Astrocyte (in vitro differentiated cells and primary cell): ENCODE measurements at regions not wholly inside any gene's neighbourhood (a gene's known extent, or its start where the extent isn't known, plus 50 kb on each side); places are given as distances from the start of the nearest gene placed in this dataset.
"Not testable (repeated sequence)": the region's sequence is repeated elsewhere in the genome, so short reads cannot be mapped to it uniquely, and the experiment has no call there.

Experiments
- DNase-seq: peaks from one replicate; pipeline ENCODE4 v3.0.0-alpha.2; 2010; ENCODE audit warnings: low read depth
- FAIRE-seq: peaks from 2 replicates; lab custom pipeline; 2011; peaks lifted over from hg19 to GRCh38; lab: Jason Lieb, UNC
- H2AFZ ChIP-seq: 2 replicates; pipeline ENCODE4 v1.6.0; 2012; ENCODE audit warnings: low read depth, low read length, inconsistent platforms
- H3K27ac ChIP-seq: 2 replicates; pipeline ENCODE4 v1.5.1; 2011; ENCODE audit warnings: low read depth, low read length, inconsistent platforms
- H3K27me3 ChIP-seq: 2 replicates; pipeline ENCODE4 v1.6.0; 2011; ENCODE audit warnings: low read length, inconsistent platforms; ENCODE audit not compliant: insufficient read depth
- H3K36me3 ChIP-seq: 2 replicates; pipeline ENCODE4 v1.5.1; 2011; ENCODE audit warnings: low read length, inconsistent platforms; ENCODE audit not compliant: insufficient read depth
- H3K4me1 ChIP-seq: 2 replicates; pipeline ENCODE4 v1.5.1; 2011; ENCODE audit warnings: low read length, inconsistent platforms; ENCODE audit not compliant: insufficient read depth
- H3K4me2 ChIP-seq: 2 replicates; pipeline ENCODE4 v1.6.0; 2012; ENCODE audit warnings: low read length, inconsistent platforms
- H3K4me3 ChIP-seq: 2 replicates; pipeline ENCODE4 v1.5.1; 2011; ENCODE audit warnings: low read depth, mild to moderate bottlenecking, low read length, inconsistent platforms; ENCODE audit not compliant: insufficient read depth
- H3K79me2 ChIP-seq: 2 replicates; pipeline ENCODE4 v1.6.0; 2012; ENCODE audit warnings: mild to moderate bottlenecking, low read length, inconsistent platforms; ENCODE audit not compliant: insufficient read depth
- H3K9ac ChIP-seq: 2 replicates; pipeline ENCODE4 v1.6.0; 2012; ENCODE audit warnings: mild to moderate bottlenecking, low read length, inconsistent platforms
- H3K9me3 ChIP-seq: 2 replicates; pipeline ENCODE4 v1.5.1; 2012; ENCODE audit warnings: low read depth, mild to moderate bottlenecking, low read length, inconsistent platforms; ENCODE audit not compliant: insufficient read depth
- H4K20me1 ChIP-seq: 2 replicates; pipeline ENCODE4 v1.6.0; 2012; ENCODE audit warnings: low read length, inconsistent platforms; ENCODE audit not compliant: insufficient read depth
- H3K27ac Mint-ChIP-seq: one replicate; pipeline ENCODE4 v1.8.0; 2021; ENCODE audit warnings: mild to moderate bottlenecking, mixed read lengths; ENCODE audit not compliant: unreplicated experiment
- H3K27me3 Mint-ChIP-seq: one replicate; pipeline ENCODE4 v1.8.0; 2021; ENCODE audit warnings: low read depth, mixed read lengths; ENCODE audit not compliant: unreplicated experiment
- H3K36me3 Mint-ChIP-seq: one replicate; pipeline ENCODE4 v1.8.0; 2021; ENCODE audit warnings: low read depth, mixed read lengths; ENCODE audit not compliant: unreplicated experiment
- H3K4me1 Mint-ChIP-seq: one replicate; pipeline ENCODE4 v1.8.0; 2021; ENCODE audit warnings: low read depth, mixed read lengths; ENCODE audit not compliant: unreplicated experiment
- H3K4me3 Mint-ChIP-seq: one replicate; pipeline ENCODE4 v1.8.0; 2021; ENCODE audit warnings: mild to moderate bottlenecking, moderate library complexity, mixed read lengths; ENCODE audit not compliant: unreplicated experiment
- H3K9me3 Mint-ChIP-seq: one replicate; pipeline ENCODE4 v1.8.0; 2021; ENCODE audit warnings: mild to moderate bottlenecking, mixed read lengths; ENCODE audit not compliant: unreplicated experiment
- EZH2 ChIP-seq: IDR thresholded peaks from 2 replicates; pipeline ENCODE4 v1.6.1; 2012; ENCODE audit warnings: mild to moderate bottlenecking, low read length, inconsistent platforms; ENCODE audit not compliant: insufficient read depth
- TF ChIP-seq, protein P1 (sequence below): IDR thresholded peaks from 2 replicates; pipeline ENCODE4 v1.5.1; 2011; ENCODE audit warnings: low read depth, mild to moderate bottlenecking, inconsistent platforms, low read length, moderate library complexity; ENCODE audit not compliant: insufficient read depth

DNA sequence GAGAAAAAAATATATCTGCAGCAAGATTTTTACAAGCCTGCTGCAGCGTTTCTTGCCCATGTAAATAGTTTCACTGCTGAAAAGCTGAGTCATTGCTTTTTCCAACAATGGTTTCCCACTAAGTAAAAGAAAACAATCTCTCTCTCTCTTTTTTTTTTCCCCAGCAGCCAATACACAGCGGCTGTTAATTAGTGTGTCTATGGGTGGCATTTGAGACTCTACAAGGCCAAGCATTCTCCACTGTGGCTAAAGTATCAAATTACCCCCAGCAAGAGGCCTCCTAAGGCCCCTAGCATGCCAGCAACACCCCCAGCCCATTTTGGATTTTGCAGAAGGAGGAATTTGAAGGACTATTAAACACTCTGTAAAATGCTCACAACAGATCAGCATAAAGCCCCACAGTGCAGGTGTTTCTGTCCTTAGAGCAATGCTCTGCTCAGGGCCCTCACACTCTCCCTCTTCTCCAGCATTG is 837.4 kb downstream of the TRIML1 start:
- peak overlapping the region; percentile 62 for H3K4me2 ChIP-seq
- Mint-ChIP-seq H3K27ac (peak overlapping the region; percentile 90), H3K4me1 (peaks cover 12% of the 10 kb centered on the region), H3K9me3 (peaks cover 4% of the 10 kb centered on the region), H3K4me3 (no peak overlapping the region), H3K36me3 (no peaks in the 10 kb centered on the region), H3K27me3 (no peaks in the 10 kb centered on the region)
- H3K4me1 ChIP-seq = peaks cover 4% of the 10 kb centered on the region
- DNase-seq (peak; percentile 69), FAIRE-seq (no peak)
- no peaks in the 10 kb centered on the region for H3K27me3 ChIP-seq
- no peaks in the 10 kb centered on the region for H3K79me2 ChIP-seq
- H3K36me3 ChIP-seq = no peaks in the 10 kb centered on the region
- TF ChIP-seq EZH2 = no peak
- TF ChIP-seq, protein P1, sequence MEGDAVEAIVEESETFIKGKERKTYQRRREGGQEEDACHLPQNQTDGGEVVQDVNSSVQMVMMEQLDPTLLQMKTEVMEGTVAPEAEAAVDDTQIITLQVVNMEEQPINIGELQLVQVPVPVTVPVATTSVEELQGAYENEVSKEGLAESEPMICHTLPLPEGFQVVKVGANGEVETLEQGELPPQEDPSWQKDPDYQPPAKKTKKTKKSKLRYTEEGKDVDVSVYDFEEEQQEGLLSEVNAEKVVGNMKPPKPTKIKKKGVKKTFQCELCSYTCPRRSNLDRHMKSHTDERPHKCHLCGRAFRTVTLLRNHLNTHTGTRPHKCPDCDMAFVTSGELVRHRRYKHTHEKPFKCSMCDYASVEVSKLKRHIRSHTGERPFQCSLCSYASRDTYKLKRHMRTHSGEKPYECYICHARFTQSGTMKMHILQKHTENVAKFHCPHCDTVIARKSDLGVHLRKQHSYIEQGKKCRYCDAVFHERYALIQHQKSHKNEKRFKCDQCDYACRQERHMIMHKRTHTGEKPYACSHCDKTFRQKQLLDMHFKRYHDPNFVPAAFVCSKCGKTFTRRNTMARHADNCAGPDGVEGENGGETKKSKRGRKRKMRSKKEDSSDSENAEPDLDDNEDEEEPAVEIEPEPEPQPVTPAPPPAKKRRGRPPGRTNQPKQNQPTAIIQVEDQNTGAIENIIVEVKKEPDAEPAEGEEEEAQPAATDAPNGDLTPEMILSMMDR = no peak
- no peak overlapping the region for H3K27ac ChIP-seq
- H3K4me3 ChIP-seq = no peak overlapping the region
- H2AFZ ChIP-seq = no peak overlapping the region
- H4K20me1 ChIP-seq = no peaks in the 10 kb centered on the region
- no peaks in the 10 kb centered on the region for H3K9me3 ChIP-seq
- H3K9ac ChIP-seq = no peak overlapping the region

DNA sequence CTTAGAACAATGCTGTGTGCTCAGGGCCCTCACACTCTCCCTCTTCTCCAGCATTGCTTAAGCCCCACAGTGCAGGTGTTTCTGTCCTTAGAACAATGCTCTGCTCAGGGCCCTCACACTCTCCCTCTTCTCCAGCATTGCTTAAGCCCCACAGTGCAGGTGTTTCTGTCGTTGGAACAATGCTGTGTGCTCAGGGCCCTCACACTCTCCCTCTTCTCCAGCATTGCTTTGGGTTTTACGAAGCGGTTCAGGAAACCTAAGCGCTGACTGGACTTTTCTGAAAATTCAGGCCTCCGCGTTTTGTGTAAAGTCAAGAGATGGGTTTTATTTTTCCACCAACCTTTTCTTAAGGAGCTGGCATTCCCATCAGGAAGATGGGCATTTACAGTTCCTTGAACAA is 838.0 kb downstream of the TRIML1 start:
- not testable (repeated sequence) for H3K27me3 ChIP-seq, H3K9ac ChIP-seq, H3K27ac ChIP-seq, H3K4me3 Mint-ChIP-seq, H3K9me3 Mint-ChIP-seq, H2AFZ ChIP-seq, H3K27me3 Mint-ChIP-seq, H3K27ac Mint-ChIP-seq, H3K9me3 ChIP-seq, H3K4me2 ChIP-seq, H3K79me2 ChIP-seq, DNase-seq, H3K4me1 ChIP-seq, H4K20me1 ChIP-seq, H3K4me3 ChIP-seq, H3K36me3 ChIP-seq, FAIRE-seq, H3K36me3 Mint-ChIP-seq
- peaks cover 12% of the 10 kb centered on the region for H3K4me1 Mint-ChIP-seq

DNA sequence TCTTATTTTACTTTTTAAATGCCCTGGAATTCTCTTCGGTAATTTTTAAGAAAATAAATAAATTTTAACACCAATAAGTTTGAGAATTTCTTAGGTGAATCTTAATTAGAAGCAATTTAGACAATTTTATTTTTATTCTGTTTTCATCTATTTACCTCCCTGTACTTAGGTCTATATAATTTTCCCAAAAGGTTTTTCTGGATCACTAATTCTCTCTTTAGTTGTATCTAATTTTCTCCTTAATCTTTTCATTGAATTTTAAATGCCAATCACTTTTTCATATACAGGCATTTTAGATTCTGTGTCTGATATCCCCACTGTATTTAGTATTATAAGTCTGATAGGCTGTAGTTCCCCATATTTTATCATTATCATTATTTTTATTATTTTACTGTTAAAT is 845.3 kb downstream of the TRIML1 start:
- Histone ChIP-seq H3K4me2 (no peak overlapping the region), H4K20me1 (no peaks in the 10 kb centered on the region), H3K36me3 (no peaks in the 10 kb centered on the region), H2AFZ (no peak overlapping the region), H3K27ac (no peak overlapping the region), H3K9me3 (peaks cover 2% of the 10 kb centered on the region), H3K9ac (no peak overlapping the region), H3K79me2 (no peaks in the 10 kb centered on the region), H3K27me3 (no peaks in the 10 kb centered on the region), H3K4me3 (no peak overlapping the region), H3K4me1 (peaks cover 5% of the 10 kb centered on the region)
- TF ChIP-seq, protein P1 = no peak
- TF ChIP-seq EZH2 = no peak
- Mint-ChIP-seq H3K27ac (no peak overlapping the region), H3K36me3 (no peaks in the 10 kb centered on the region), H3K4me1 (peaks cover 5% of the 10 kb centered on the region), H3K9me3 (no peaks in the 10 kb centered on the region), H3K27me3 (no peaks in the 10 kb centered on the region), H3K4me3 (no peak overlapping the region)
- FAIRE-seq (no peak), DNase-seq (no peak)
